ENCODE measurements at regions not wholly inside any gene's neighbourhood (a gene's known extent, or its start where the extent isn't known, plus 50 kb on each side); places are given as distances from the start of the nearest gene placed in this dataset.

DNA sequence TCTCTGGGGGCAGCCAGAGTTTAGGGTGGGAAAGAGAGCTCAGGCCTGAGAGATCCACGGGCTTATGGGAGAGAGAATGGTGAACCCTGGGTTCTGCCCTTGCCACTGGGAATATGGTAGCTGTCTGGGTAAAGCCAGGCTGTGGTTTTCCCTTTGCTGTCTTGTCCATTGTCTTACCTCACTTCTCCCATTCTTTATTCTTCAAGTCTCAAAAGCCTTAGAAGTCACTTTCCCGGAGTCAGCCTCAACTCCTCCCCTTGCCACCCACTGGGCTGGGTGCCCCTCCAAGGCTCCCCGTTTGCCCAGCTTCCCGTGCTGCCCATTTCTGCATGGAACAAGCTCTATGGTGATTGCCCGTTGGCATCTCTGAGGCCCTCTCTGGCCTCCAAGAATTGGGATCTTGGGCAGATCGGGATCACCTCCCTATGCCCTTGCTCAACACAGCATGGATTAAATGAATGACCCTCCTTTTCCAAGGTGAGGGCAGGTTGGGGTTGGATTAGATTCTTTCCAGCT is 228.2 kb downstream of the HAUS1 start:
- DNase-seq (ENCODE audit: low spot score), result no peak
- H3K9me3 Mint-ChIP-seq (ENCODE audit: low read depth), result no peaks in the 10 kb centered on the region
- H3K36me3 Mint-ChIP-seq (ENCODE audit: low read depth), result no peaks in the 10 kb centered on the region
- TF ChIP-seq, protein P1, sequence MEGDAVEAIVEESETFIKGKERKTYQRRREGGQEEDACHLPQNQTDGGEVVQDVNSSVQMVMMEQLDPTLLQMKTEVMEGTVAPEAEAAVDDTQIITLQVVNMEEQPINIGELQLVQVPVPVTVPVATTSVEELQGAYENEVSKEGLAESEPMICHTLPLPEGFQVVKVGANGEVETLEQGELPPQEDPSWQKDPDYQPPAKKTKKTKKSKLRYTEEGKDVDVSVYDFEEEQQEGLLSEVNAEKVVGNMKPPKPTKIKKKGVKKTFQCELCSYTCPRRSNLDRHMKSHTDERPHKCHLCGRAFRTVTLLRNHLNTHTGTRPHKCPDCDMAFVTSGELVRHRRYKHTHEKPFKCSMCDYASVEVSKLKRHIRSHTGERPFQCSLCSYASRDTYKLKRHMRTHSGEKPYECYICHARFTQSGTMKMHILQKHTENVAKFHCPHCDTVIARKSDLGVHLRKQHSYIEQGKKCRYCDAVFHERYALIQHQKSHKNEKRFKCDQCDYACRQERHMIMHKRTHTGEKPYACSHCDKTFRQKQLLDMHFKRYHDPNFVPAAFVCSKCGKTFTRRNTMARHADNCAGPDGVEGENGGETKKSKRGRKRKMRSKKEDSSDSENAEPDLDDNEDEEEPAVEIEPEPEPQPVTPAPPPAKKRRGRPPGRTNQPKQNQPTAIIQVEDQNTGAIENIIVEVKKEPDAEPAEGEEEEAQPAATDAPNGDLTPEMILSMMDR (IDR thresholded peaks at IDR 0.05), result no peak
- H3K4me1 Mint-ChIP-seq (ENCODE audit: low read depth), result peaks cover 21% of the 10 kb centered on the region
- no peak overlapping the region for H3K4me3 Mint-ChIP-seq (ENCODE audit: unreplicated experiment)
- no peak overlapping the region for H3K27ac Mint-ChIP-seq (ENCODE audit: unreplicated experiment)
- H3K27me3 Mint-ChIP-seq (ENCODE audit: low read depth), result peaks cover 15% of the 10 kb centered on the region

DNA sequence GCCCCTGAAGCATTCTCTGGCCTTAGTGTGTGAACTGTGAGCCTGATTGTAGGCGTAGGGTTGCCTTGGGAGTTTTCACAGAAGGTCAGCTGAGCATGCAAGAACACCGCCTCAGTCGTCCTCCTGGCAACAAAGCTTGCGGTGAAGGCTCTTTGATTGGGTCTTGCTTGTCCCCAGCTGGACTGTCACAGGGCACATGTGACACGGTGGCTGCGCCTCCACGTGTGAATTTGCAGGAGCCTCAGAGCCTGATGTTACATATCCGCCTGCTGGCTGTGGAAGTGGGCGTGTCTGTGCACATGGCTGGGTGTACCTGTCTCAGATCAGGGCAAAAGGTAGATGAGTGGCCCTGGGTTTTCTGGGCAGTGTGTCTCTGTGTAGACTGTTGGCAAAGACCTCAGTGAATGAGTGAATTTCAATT is 228.7 kb downstream of the HAUS1 start:
- Mint-ChIP-seq H3K27me3 (ENCODE audit: low read depth) (peaks cover 15% of the 10 kb centered on the region), H3K4me1 (ENCODE audit: low read depth) (peaks cover 21% of the 10 kb centered on the region), H3K9me3 (ENCODE audit: low read depth) (no peaks in the 10 kb centered on the region), H3K4me3 (ENCODE audit: unreplicated experiment) (peak overlapping the region; percentile 67), H3K27ac (ENCODE audit: unreplicated experiment) (no peak overlapping the region), H3K36me3 (ENCODE audit: low read depth) (no peaks in the 10 kb centered on the region)
- no peak for DNase-seq (ENCODE audit: low spot score)
- TF ChIP-seq, protein P1 (IDR thresholded peaks at IDR 0.05), result no peak

DNA sequence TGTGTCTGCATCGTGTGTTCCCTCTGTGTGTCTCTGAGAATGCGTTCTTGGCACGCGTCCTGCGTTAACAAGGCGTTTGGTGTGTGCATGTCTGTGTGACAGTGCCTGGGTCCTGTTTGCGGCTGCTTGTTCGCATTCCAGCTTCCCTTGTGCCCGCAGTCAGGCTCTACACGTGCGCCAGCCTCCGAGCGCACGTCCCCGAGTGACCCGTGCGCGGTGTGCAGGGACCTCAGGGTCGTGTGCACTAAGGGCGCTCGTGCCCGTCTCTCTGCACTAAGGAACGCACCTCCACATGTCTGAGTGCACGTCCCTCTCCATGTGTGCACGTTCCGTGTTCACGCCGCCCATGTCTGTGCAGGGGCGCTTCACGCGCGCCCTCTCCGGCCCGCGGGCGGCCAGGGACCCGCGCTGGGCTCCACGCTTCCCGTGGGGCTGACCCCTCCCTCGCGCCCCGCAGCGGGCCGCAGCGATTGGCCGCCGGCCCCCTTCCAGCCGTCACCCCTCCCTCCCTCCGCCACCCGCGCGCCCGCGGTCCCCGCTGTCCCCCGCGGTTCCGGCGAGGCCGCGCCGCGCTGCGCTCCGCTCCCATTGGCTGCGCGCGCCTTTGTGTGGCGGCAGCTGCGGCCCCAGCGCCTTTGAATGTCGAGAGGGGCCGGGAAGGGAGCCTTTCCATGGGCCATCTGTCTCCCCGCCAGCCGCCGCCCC is 229.4 kb downstream of the HAUS1 start:
- peaks cover 21% of the 10 kb centered on the region for H3K4me1 Mint-ChIP-seq (ENCODE audit: low read depth)
- H3K27ac Mint-ChIP-seq (ENCODE audit: unreplicated experiment), result no peak overlapping the region
- TF ChIP-seq, protein P1 (IDR thresholded peaks at IDR 0.05), result no peak
- no peaks in the 10 kb centered on the region for H3K36me3 Mint-ChIP-seq (ENCODE audit: low read depth)
- no peaks in the 10 kb centered on the region for H3K9me3 Mint-ChIP-seq (ENCODE audit: low read depth)
- peak overlapping the region; percentile 67 for H3K4me3 Mint-ChIP-seq (ENCODE audit: unreplicated experiment)
- no peak for DNase-seq (ENCODE audit: low spot score)
- H3K27me3 Mint-ChIP-seq (ENCODE audit: low read depth), result peaks cover 18% of the 10 kb centered on the region

DNA sequence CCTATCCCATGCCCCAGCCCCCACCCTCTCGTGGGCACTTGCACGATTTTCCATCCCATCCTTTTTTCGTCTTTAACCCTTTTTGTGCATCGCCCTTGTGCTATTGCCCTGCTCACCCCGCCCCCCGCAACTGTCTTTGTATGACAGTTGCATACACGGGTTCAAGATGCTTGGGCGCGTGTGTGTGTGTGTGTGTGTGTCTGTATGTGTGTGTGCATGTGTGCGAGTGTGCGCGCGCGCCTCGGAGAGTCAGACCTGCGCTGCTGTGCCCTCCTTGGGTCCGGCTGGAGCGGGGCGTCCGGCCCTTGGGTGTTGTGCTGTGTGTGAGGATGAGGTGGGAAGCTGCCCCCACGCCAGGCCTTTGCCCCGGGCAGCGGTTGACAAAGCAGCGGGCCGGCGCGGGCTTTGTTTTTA is 230.7 kb downstream of the HAUS1 start:
- Mint-ChIP-seq H3K4me3 (ENCODE audit: unreplicated experiment) (peak overlapping the region; percentile 78), H3K27me3 (ENCODE audit: low read depth) (peaks cover 24% of the 10 kb centered on the region), H3K27ac (ENCODE audit: unreplicated experiment) (no peak overlapping the region)

DNA sequence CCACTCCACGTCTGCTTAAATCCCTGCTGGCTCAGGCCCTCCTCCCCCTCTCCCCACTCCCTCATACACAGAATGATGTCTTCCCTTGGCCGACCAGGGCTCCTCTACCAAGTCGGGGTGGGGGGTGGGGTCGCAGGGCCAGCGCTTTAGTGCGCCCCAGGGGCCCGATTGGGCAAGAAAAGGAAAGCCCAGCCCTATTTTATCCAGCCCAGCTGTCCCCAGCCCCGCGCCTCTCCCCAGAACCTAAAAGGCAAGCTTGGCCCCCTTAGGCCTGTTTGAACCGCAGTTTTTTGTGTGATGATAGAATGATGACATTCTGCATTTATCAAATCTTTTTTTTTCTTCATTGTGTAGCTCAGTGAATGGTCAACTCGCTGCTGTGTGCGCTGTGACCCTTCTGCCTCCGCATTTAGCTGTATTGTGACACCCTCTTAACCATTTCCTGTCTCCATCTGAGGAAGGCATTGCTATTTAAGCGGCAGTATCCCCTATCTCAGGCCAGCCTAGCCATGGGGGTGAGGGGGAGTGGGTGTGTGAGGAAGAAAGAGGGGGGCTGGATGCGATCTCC is 231.4 kb downstream of the HAUS1 start:
- H3K4me3 Mint-ChIP-seq (ENCODE audit: unreplicated experiment), result peak overlapping the region; percentile 78
- no peak overlapping the region for H3K27ac Mint-ChIP-seq (ENCODE audit: unreplicated experiment)
- no peak for DNase-seq (ENCODE audit: low spot score)
- H3K27me3 Mint-ChIP-seq (ENCODE audit: low read depth), result peaks cover 26% of the 10 kb centered on the region
- no peaks in the 10 kb centered on the region for H3K9me3 Mint-ChIP-seq (ENCODE audit: low read depth)
- H3K36me3 Mint-ChIP-seq (ENCODE audit: low read depth), result no peaks in the 10 kb centered on the region
- H3K4me1 Mint-ChIP-seq (ENCODE audit: low read depth), result peaks cover 21% of the 10 kb centered on the region
- TF ChIP-seq, protein P1 (IDR thresholded peaks at IDR 0.05), result no peak

More for the DNA sequence above, 230.7 kb downstream of the HAUS1 start:
- no peak for DNase-seq (ENCODE audit: low spot score)
- Mint-ChIP-seq H3K36me3 (ENCODE audit: low read depth) (no peaks in the 10 kb centered on the region), H3K9me3 (ENCODE audit: low read depth) (no peaks in the 10 kb centered on the region), H3K4me1 (ENCODE audit: low read depth) (peaks cover 21% of the 10 kb centered on the region)
- TF ChIP-seq, protein P1 (IDR thresholded peaks at IDR 0.05), result no peak

All from chondrocyte (in vitro differentiated cells).